ENCODE measurements at regions not wholly inside any gene's neighbourhood (a gene's known extent, or its start where the extent isn't known, plus 50 kb on each side); places are given as distances from the start of the nearest gene placed in this dataset.

- Histone ChIP-seq H3K27ac (no peak overlapping the region), H3K9ac (ENCODE audit: low read depth in 2 of 2, low read length in 2 of 2) (no peak overlapping the region), H3K4me1 (no peaks in the 10 kb centered on the region), H3K36me3 (no peaks in the 10 kb centered on the region), H3K4me3 (no peak overlapping the region), H3K9me3 (no peaks in the 10 kb centered on the region), H3K27me3 (no peaks in the 10 kb centered on the region)
- intact Hi-C loops (cut with DNase I), result no loop called here
- no peak for DNase-seq
- TF ChIP-seq CTCF (IDR thresholded peaks at IDR 0.05), result no peak
Measured at GRCh38 chr15:79682851-79683288, 213.9 kb downstream of the MTHFS start.

DNA sequence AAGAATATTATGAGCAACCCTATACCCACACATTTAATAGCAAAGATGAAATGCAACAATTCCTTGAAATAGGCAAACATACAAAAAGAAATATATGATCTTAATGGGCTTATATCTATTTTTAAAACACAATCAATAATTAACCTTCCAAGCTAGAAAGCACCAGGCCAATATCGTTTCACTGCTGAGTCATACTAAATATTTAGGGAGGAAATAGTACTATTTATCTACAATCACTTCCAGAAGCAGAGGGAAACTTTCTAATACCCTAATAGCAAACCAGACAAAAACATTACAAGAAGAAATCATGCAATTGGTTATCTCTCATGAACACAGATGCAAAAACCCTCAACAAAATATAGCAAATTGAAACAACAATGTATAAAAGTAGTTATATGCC lies 207.8 kb downstream of the MTHFS start:
- Histone ChIP-seq H3K9me3 (no peaks in the 10 kb centered on the region), H3K36me3 (no peaks in the 10 kb centered on the region), H3K4me1 (no peaks in the 10 kb centered on the region), H3K4me3 (no peak overlapping the region), H3K27me3 (no peaks in the 10 kb centered on the region), H3K27ac (no peak overlapping the region), H3K9ac (ENCODE audit: low read depth in 2 of 2, low read length in 2 of 2) (no peak overlapping the region)
- intact Hi-C loops (cut with DNase I), result no loop called here
- no peak for DNase-seq
- no peak for TF ChIP-seq CTCF (IDR thresholded peaks at IDR 0.05)

DNA sequence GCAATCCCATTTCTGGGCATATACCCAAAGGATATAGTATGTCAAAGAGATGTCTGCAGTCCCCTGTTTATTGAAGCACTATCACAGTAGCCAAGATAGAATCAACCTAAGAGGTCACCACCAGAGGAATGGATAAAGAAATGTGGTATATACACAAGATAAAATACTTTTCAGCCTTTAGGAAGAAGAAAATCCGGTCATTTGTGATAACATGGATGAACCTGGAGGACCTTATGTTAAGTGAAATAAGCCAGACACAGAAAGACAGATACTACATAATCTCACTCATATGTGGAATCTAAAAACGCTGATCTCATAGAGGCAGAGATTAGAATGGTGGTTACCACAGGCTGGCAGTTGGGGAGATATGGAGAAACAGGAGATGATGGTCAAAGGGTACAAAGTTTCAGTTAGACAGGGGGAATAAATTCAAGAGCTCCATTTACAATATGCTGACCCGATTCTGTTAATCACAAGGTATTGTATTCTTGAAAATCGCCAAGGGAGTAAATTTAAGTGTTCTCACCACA lies 195.8 kb downstream of the MTHFS start:
- intact Hi-C loops (cut with DNase I), result no loop called here
- DNase-seq, result no peak
- Histone ChIP-seq H3K36me3 (no peaks in the 10 kb centered on the region), H3K27ac (no peak overlapping the region), H3K9ac (ENCODE audit: low read depth in 2 of 2, low read length in 2 of 2) (no peak overlapping the region), H3K4me1 (no peaks in the 10 kb centered on the region), H3K9me3 (no peaks in the 10 kb centered on the region), H3K27me3 (no peaks in the 10 kb centered on the region), H3K4me3 (no peak overlapping the region)
- no peak for TF ChIP-seq CTCF (IDR thresholded peaks at IDR 0.05)

GRCh38 chr15:79702621-79703020 lies 194.2 kb downstream of the MTHFS start:
- Histone ChIP-seq H3K27me3 (no peaks in the 10 kb centered on the region), H3K27ac (no peak overlapping the region), H3K4me3 (no peak overlapping the region), H3K9me3 (no peaks in the 10 kb centered on the region), H3K4me1 (no peaks in the 10 kb centered on the region), H3K36me3 (no peaks in the 10 kb centered on the region), H3K9ac (ENCODE audit: low read depth in 2 of 2, low read length in 2 of 2) (no peak overlapping the region)
- no peak for DNase-seq
- TF ChIP-seq CTCF (IDR thresholded peaks at IDR 0.05), result no peak
- intact Hi-C loops (cut with DNase I), result no loop called here

- intact Hi-C loops (cut with DNase I), result no loop called here
- Histone ChIP-seq H3K27ac (no peak overlapping the region), H3K9me3 (no peaks in the 10 kb centered on the region), H3K4me1 (no peaks in the 10 kb centered on the region), H3K27me3 (no peaks in the 10 kb centered on the region), H3K36me3 (no peaks in the 10 kb centered on the region), H3K9ac (ENCODE audit: low read depth in 2 of 2, low read length in 2 of 2) (no peak overlapping the region), H3K4me3 (no peak overlapping the region)
- no peak for TF ChIP-seq CTCF (IDR thresholded peaks at IDR 0.05)
- no peak for DNase-seq
Measured at GRCh38 chr15:79721256-79721655, 175.6 kb downstream of the MTHFS start.

All from colonic mucosa (tissue), 4 donors.